Suprapubic skin (tissue), 4 donors: ENCODE measurements at regions not wholly inside any gene's neighbourhood (a gene's known extent, or its start where the extent isn't known, plus 50 kb on each side); places are given as distances from the start of the nearest gene placed in this dataset.
"Not testable (repeated sequence)": the region's sequence is repeated elsewhere in the genome, so short reads cannot be mapped to it uniquely, and the experiment has no call there.

Source experiments
- POLR2A ChIP-seq, 2 donors: fragments of 450-650 bp; IDR thresholded peaks; one replicate each; pipeline ENCODE4 v1.6.1; 2017; ENCODE audit warnings: antibody characterized with exemption in 2 of 2, mild to moderate bottlenecking in 2 of 2, moderate library complexity in 2 of 2
- POLR2AphosphoS5 ChIP-seq, 3 donors: sonication (generic); formaldehyde crosslinking; IDR thresholded peaks; one replicate each; pipeline ENCODE4 v1.6.1; 2017; ENCODE audit warnings: antibody characterized with exemption in 3 of 3
- TF ChIP-seq, protein P1 (sequence below), 2 donors: fragments of 200-600 bp in 1 of 2; fragments of 450-650 bp in 1 of 2; sonication (generic) in 1 of 2; IDR thresholded peaks; one replicate each; pipeline ENCODE4 v1.5.1; 2016 to 2019; ENCODE audit warnings: antibody characterized with exemption in 2 of 2, mild to moderate bottlenecking in 1 of 2, moderate library complexity in 1 of 2

DNA sequence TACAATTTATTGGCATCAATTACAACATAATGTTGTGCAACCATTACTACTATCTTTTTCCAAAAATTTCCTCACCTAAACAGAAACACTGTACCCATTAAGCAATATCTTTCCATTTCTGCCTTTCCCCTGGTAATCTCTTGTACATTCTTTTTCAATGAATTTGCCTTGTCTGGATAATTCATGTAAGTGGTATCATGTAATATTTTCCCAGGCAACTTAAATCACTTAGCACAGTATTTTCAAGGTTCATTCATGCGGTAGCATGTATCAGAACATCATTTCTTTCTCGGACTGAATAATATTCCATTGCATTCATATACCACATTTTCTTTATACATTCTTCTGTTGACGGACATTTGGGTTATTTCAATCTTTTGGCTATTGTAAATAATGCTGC lies 139.0 kb downstream of the GOLGA6L6 start:
- TF ChIP-seq, protein P1, sequence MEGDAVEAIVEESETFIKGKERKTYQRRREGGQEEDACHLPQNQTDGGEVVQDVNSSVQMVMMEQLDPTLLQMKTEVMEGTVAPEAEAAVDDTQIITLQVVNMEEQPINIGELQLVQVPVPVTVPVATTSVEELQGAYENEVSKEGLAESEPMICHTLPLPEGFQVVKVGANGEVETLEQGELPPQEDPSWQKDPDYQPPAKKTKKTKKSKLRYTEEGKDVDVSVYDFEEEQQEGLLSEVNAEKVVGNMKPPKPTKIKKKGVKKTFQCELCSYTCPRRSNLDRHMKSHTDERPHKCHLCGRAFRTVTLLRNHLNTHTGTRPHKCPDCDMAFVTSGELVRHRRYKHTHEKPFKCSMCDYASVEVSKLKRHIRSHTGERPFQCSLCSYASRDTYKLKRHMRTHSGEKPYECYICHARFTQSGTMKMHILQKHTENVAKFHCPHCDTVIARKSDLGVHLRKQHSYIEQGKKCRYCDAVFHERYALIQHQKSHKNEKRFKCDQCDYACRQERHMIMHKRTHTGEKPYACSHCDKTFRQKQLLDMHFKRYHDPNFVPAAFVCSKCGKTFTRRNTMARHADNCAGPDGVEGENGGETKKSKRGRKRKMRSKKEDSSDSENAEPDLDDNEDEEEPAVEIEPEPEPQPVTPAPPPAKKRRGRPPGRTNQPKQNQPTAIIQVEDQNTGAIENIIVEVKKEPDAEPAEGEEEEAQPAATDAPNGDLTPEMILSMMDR (IDR thresholded peaks at IDR 0.05) = not testable (repeated sequence)
- TF ChIP-seq POLR2A, POLR2AphosphoS5 (IDR thresholded peaks at IDR 0.05): not testable (repeated sequence)
